ENCODE measurements at regions not wholly inside any gene's neighbourhood (a gene's known extent, or its start where the extent isn't known, plus 50 kb on each side); places are given as distances from the start of the nearest gene placed in this dataset.

- DNase-seq (ENCODE audit: low read depth), result no peak
- TF ChIP-seq CTCF (IDR thresholded peaks at IDR 0.05; ENCODE audit: low read length, missing control alignments), result no peak
- H3K4me3 ChIP-seq (replicated peaks; ENCODE audit: low read depth, low read length), result no peak overlapping the region
Measured at GRCh38 chr3:73203101-73203500, 141.6 kb downstream of the EBLN2 start.

GRCh38 chr3:73203633-73204032 is 142.2 kb downstream of the EBLN2 start:
- no peak for TF ChIP-seq CTCF (IDR thresholded peaks at IDR 0.05; ENCODE audit: low read length, missing control alignments)
- DNase-seq (ENCODE audit: low read depth), result no peak
- H3K4me3 ChIP-seq (replicated peaks; ENCODE audit: low read depth, low read length), result no peak overlapping the region

- DNase-seq (ENCODE audit: low read depth), result no peak
- TF ChIP-seq CTCF (IDR thresholded peaks at IDR 0.05; ENCODE audit: low read length, missing control alignments), result no peak
- H3K4me3 ChIP-seq (replicated peaks; ENCODE audit: low read depth, low read length), result no peak overlapping the region
Measured at GRCh38 chr3:73204841-73205240, 143.4 kb downstream of the EBLN2 start.

GRCh38 chr3:73206030-73206429 is 144.6 kb downstream of the EBLN2 start:
- H3K4me3 ChIP-seq (replicated peaks; ENCODE audit: low read depth, low read length), result no peak overlapping the region
- DNase-seq (ENCODE audit: low read depth), result no peak
- no peak for TF ChIP-seq CTCF (IDR thresholded peaks at IDR 0.05; ENCODE audit: low read length, missing control alignments)

- H3K4me3 ChIP-seq (replicated peaks; ENCODE audit: low read depth, low read length), result no peak overlapping the region
- no peak for TF ChIP-seq CTCF (IDR thresholded peaks at IDR 0.05; ENCODE audit: low read length, missing control alignments)
- no peak for DNase-seq (ENCODE audit: low read depth)
Measured at GRCh38 chr3:73207946-73208440, 146.5 kb downstream of the EBLN2 start.

GRCh38 chr3:73210759-73211158 is 149.3 kb downstream of the EBLN2 start:
- H3K4me3 ChIP-seq (replicated peaks; ENCODE audit: low read depth, low read length), result no peak overlapping the region
- TF ChIP-seq CTCF (IDR thresholded peaks at IDR 0.05; ENCODE audit: low read length, missing control alignments), result no peak
- no peak for DNase-seq (ENCODE audit: low read depth)

- no peak for DNase-seq (ENCODE audit: low read depth)
- no peak for TF ChIP-seq CTCF (IDR thresholded peaks at IDR 0.05; ENCODE audit: low read length, missing control alignments)
- no peak overlapping the region for H3K4me3 ChIP-seq (replicated peaks; ENCODE audit: low read depth, low read length)
Measured at GRCh38 chr3:73212683-73213082, 151.2 kb downstream of the EBLN2 start.
